ENCODE measurements at regions not wholly inside any gene's neighbourhood (a gene's known extent, or its start where the extent isn't known, plus 50 kb on each side); places are given as distances from the start of the nearest gene placed in this dataset.

GRCh38 chr4:108352664-108353308, 184.1 kb upstream of the LEF1 start:
- Histone ChIP-seq H3K4me1 (ENCODE audit: insufficient read depth, poor library complexity, severe bottlenecking) (no peaks in the 10 kb centered on the region), H3K36me3 (ENCODE audit: low read depth) (no peaks in the 10 kb centered on the region), H3K27ac (ENCODE audit: poor library complexity, severe bottlenecking) (no peak overlapping the region), H3K27me3 (ENCODE audit: insufficient read depth, poor library complexity, severe bottlenecking) (no peaks in the 10 kb centered on the region), H3K9me3 (ENCODE audit: severe bottlenecking) (no peaks in the 10 kb centered on the region), H3K4me3 (ENCODE audit: severe bottlenecking) (no peak overlapping the region)
- TF ChIP-seq CTCF (IDR thresholded peaks at IDR 0.05; ENCODE audit: poor library complexity, severe bottlenecking): no peak
- no peak for ATAC-seq (ENCODE audit: low read depth)
- DNase-seq (ENCODE audit: low spot score): no peak

GRCh38 chr4:108351791-108352190, 183.1 kb upstream of the LEF1 start:
- TF ChIP-seq CTCF (IDR thresholded peaks at IDR 0.05; ENCODE audit: poor library complexity, severe bottlenecking): no peak
- H3K4me1 ChIP-seq (ENCODE audit: insufficient read depth, poor library complexity, severe bottlenecking): no peaks in the 10 kb centered on the region
- ATAC-seq (ENCODE audit: low read depth) (no peak), DNase-seq (ENCODE audit: low spot score) (no peak)
- H3K27me3 ChIP-seq (ENCODE audit: insufficient read depth, poor library complexity, severe bottlenecking): no peaks in the 10 kb centered on the region
- H3K9me3 ChIP-seq (ENCODE audit: severe bottlenecking): no peaks in the 10 kb centered on the region
- H3K36me3 ChIP-seq (ENCODE audit: low read depth): no peaks in the 10 kb centered on the region
- H3K4me3 ChIP-seq (ENCODE audit: severe bottlenecking): no peak overlapping the region
- no peak overlapping the region for H3K27ac ChIP-seq (ENCODE audit: poor library complexity, severe bottlenecking)

DNA sequence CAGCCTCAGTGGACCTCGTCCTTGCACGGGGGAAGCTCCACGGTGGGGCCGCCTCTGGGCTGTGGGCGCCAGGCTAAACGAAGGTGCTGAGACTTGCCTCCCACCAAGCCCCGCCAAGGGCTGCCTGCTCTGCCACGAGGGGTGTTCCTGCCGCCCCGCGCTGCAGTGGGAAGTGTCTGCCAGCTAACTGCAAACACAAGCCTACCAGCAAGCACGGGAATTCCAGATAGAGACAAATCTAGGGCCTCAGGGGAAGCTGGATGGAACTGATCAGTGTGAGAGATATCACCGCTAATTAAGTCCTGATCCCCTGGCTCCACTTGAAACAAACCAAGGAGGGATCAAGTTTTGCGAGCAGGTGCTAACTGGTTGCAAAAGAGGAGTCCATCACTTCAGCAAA, 181.6 kb upstream of the LEF1 start:
- no peak for ATAC-seq (ENCODE audit: low read depth)
- Histone ChIP-seq H3K27ac (ENCODE audit: poor library complexity, severe bottlenecking) (no peak overlapping the region), H3K4me3 (ENCODE audit: severe bottlenecking) (no peak overlapping the region), H3K27me3 (ENCODE audit: insufficient read depth, poor library complexity, severe bottlenecking) (no peaks in the 10 kb centered on the region), H3K4me1 (ENCODE audit: insufficient read depth, poor library complexity, severe bottlenecking) (peaks cover 6% of the 10 kb centered on the region), H3K9me3 (ENCODE audit: severe bottlenecking) (no peaks in the 10 kb centered on the region), H3K36me3 (ENCODE audit: low read depth) (no peaks in the 10 kb centered on the region)
- no peak for TF ChIP-seq CTCF (IDR thresholded peaks at IDR 0.05; ENCODE audit: poor library complexity, severe bottlenecking)
- DNase-seq (ENCODE audit: low spot score): no peak

DNA sequence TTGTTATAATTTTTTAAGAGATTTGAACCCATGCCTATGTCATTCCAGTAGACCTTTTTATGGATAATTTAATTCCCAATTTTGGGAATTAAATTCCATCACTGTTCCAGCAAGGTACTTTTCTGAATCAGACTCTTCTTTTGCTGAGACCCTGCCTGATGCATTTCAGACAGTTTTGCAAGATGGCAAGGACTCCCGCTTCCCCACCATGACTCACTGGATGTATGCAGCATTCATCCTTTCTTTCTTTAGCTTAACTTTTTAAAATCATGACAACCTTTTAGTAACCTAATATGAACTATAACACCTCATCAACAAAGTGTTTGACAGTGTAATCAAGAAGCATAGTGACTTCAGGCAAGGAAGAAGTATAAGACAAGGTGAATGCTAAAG, 178.1 kb upstream of the LEF1 start:
- Histone ChIP-seq H3K27ac (ENCODE audit: poor library complexity, severe bottlenecking) (peak overlapping the region; percentile 54), H3K4me1 (ENCODE audit: insufficient read depth, poor library complexity, severe bottlenecking) (peaks cover 6% of the 10 kb centered on the region), H3K36me3 (ENCODE audit: low read depth) (no peaks in the 10 kb centered on the region), H3K4me3 (ENCODE audit: severe bottlenecking) (no peak overlapping the region), H3K27me3 (ENCODE audit: insufficient read depth, poor library complexity, severe bottlenecking) (no peaks in the 10 kb centered on the region), H3K9me3 (ENCODE audit: severe bottlenecking) (no peaks in the 10 kb centered on the region)
- DNase-seq (ENCODE audit: low spot score): no peak
- ATAC-seq (ENCODE audit: low read depth): no peak
- TF ChIP-seq CTCF (IDR thresholded peaks at IDR 0.05; ENCODE audit: poor library complexity, severe bottlenecking): no peak

All from RWPE2 (cell line).